OCI-LY1 (cell line): ENCODE measurements at regions not wholly inside any gene's neighbourhood (a gene's known extent, or its start where the extent isn't known, plus 50 kb on each side); places are given as distances from the start of the nearest gene placed in this dataset.

Source experiments
- H2AFZ ChIP-seq: fragments of 200-600 bp; sonication (generic), shearing (Covaris generic); 2 replicates; pipeline ENCODE4 v1.6.0; 2014; ENCODE audit warnings: antibody characterized with exemption, mild to moderate bottlenecking, low read length
- H3F3A ChIP-seq: fragments of 200-600 bp; sonication (generic), shearing (Covaris generic); 2 replicates; pipeline ENCODE4 v1.6.0; 2014; ENCODE audit warnings: mild to moderate bottlenecking, antibody characterized with exemption, low read length, moderate library complexity; ENCODE audit not compliant: insufficient read depth
- H3K27ac ChIP-seq: fragments of 200-600 bp; sonication (generic); 2 replicates; pipeline ENCODE4 v1.5.1; 2014; ENCODE audit warnings: low read length, mixed run types, mild to moderate bottlenecking, low read depth; ENCODE audit not compliant: poor library complexity, severe bottlenecking
- H3K27me3 ChIP-seq: fragments of 200-600 bp; sonication (generic); 2 replicates; pipeline ENCODE4 v1.6.0; 2014; ENCODE audit warnings: antibody characterized with exemption, mild to moderate bottlenecking, low read length, moderate library complexity; ENCODE audit not compliant: insufficient read depth
- H3K36me3 ChIP-seq: fragments of 200-600 bp; sonication (generic); 2 replicates; pipeline ENCODE4 v1.6.1; 2014; ENCODE audit warnings: mild to moderate bottlenecking, antibody characterized with exemption, low read length, moderate library complexity, mixed read lengths; ENCODE audit not compliant: insufficient read depth
- H3K4me1 ChIP-seq: fragments of 200-600 bp; sonication (generic); 2 replicates; pipeline ENCODE4 v1.5.1; 2014; ENCODE audit warnings: mild to moderate bottlenecking, low read length, moderate library complexity; ENCODE audit not compliant: insufficient read depth, severe bottlenecking
- H3K4me2 ChIP-seq: fragments of 200-600 bp; sonication (generic), shearing (Covaris generic); 2 replicates; pipeline ENCODE4 v1.6.1; 2014; ENCODE audit warnings: low read length
- H3K4me3 ChIP-seq: fragments of 200-600 bp; sonication (generic); 2 replicates; pipeline ENCODE4 v1.5.1; 2014; ENCODE audit warnings: low read length, low read depth, mild to moderate bottlenecking, mixed read lengths; ENCODE audit not compliant: poor library complexity, severe bottlenecking
- H3K79me2 ChIP-seq: fragments of 200-600 bp; shearing (Covaris generic); 2 replicates; pipeline ENCODE4 v1.6.1; 2016; ENCODE audit warnings: mixed run types, low read length, mixed read lengths; ENCODE audit not compliant: insufficient read depth
- H3K9ac ChIP-seq: fragments of 200-600 bp; sonication (generic), shearing (Covaris generic); 2 replicates; pipeline ENCODE4 v1.6.1; 2014; ENCODE audit warnings: mild to moderate bottlenecking, low read length, mixed read lengths
- H3K9me2 ChIP-seq: fragments of 200-600 bp; sonication (generic), shearing (Covaris generic); 2 replicates; pipeline ENCODE4 v1.6.1; 2014; ENCODE audit warnings: low read depth, mild to moderate bottlenecking, low read length, mixed read lengths
- H3K9me3 ChIP-seq: fragments of 200-600 bp; shearing (Covaris generic); 2 replicates; pipeline ENCODE4 v1.6.1; 2014; ENCODE audit warnings: low read length, mixed read lengths
- H4K20me1 ChIP-seq: fragments of 200-600 bp; sonication (generic), shearing (Covaris generic); 2 replicates; pipeline ENCODE4 v1.6.0; 2016; ENCODE audit warnings: mild to moderate bottlenecking, low read length; ENCODE audit not compliant: insufficient read depth
- EZH2 ChIP-seq: fragments of 200-600 bp; sonication (generic), shearing (Covaris generic); IDR thresholded peaks from 2 replicates; pipeline ENCODE4 v1.8.0; 2017; ENCODE audit warnings: borderline replicate concordance, mixed run types, mild to moderate bottlenecking, antibody characterized with exemption, low read length, moderate library complexity, mixed read lengths
- TF ChIP-seq, protein P1 (sequence below): fragments of 200-600 bp; sonication (generic), shearing (Covaris generic); IDR thresholded peaks from 2 replicates; pipeline ENCODE4 v1.5.1; 2017; ENCODE audit warnings: mild to moderate bottlenecking, antibody characterized with exemption, low read length, moderate library complexity, mixed read lengths

DNA sequence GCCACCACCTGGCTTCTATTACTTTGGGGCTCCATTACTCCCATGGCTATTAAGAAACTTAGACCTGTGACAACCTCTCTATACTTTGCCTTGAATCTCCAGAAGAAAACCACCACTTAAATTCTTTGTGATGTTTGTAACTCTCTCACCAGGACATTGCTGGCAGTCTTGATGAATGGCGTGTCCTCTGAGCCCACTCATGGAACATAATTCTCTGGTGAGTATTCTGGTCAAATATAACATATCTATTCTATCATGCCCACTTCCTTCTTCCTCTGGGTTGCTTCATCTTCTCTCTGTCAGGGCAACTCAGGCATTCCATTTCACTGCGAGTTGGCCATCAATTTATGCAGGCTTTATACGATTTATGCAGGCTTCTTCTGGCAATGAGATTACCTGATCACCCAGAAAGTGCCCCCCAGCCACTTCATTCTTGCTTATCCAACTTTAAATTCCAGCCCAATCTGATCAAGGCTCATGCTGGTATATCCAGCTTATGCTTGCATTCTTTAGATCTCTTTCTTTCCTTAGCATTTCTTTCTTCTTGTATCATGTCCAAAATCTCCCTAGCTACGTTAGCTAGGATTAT, 112.0 kb upstream of the CHRM3 start:
- no peaks in the 10 kb centered on the region for H3K9me2 ChIP-seq
- no peaks in the 10 kb centered on the region for H3K36me3 ChIP-seq
- no peak overlapping the region for H3K4me3 ChIP-seq
- H3F3A ChIP-seq = no peaks in the 10 kb centered on the region
- H3K27ac ChIP-seq = no peak overlapping the region
- no peak overlapping the region for H3K4me2 ChIP-seq
- no peak for TF ChIP-seq EZH2
- TF ChIP-seq, protein P1, sequence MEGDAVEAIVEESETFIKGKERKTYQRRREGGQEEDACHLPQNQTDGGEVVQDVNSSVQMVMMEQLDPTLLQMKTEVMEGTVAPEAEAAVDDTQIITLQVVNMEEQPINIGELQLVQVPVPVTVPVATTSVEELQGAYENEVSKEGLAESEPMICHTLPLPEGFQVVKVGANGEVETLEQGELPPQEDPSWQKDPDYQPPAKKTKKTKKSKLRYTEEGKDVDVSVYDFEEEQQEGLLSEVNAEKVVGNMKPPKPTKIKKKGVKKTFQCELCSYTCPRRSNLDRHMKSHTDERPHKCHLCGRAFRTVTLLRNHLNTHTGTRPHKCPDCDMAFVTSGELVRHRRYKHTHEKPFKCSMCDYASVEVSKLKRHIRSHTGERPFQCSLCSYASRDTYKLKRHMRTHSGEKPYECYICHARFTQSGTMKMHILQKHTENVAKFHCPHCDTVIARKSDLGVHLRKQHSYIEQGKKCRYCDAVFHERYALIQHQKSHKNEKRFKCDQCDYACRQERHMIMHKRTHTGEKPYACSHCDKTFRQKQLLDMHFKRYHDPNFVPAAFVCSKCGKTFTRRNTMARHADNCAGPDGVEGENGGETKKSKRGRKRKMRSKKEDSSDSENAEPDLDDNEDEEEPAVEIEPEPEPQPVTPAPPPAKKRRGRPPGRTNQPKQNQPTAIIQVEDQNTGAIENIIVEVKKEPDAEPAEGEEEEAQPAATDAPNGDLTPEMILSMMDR = no peak
- no peaks in the 10 kb centered on the region for H3K79me2 ChIP-seq
- no peak overlapping the region for H3K9ac ChIP-seq
- H2AFZ ChIP-seq = no peak overlapping the region
- no peaks in the 10 kb centered on the region for H4K20me1 ChIP-seq
- no peaks in the 10 kb centered on the region for H3K4me1 ChIP-seq
- H3K27me3 ChIP-seq = no peaks in the 10 kb centered on the region
- no peaks in the 10 kb centered on the region for H3K9me3 ChIP-seq

DNA sequence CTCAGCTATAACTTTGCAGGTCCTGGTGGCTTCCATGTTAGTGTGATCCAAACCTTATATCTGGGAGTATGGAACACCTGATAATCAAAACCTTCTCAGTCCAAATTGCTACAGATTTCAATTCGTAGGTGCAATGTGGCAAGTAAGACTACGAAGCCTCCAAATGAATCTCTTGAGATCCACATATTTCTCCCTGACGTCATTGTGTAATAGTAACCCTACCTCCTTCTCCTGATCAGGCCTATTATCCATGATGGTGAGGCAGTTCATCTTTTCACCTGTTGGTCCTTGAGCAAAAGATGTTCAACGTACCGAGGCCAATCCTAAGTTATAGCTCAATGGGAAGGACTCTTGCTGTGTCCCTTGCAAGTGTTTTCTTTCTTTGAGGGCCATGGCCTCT, 115.9 kb upstream of the CHRM3 start:
- no peaks in the 10 kb centered on the region for H3K9me2 ChIP-seq
- H3K4me2 ChIP-seq = no peak overlapping the region
- no peaks in the 10 kb centered on the region for H4K20me1 ChIP-seq
- TF ChIP-seq, protein P1 = no peak
- TF ChIP-seq EZH2 = no peak
- no peaks in the 10 kb centered on the region for H3K27me3 ChIP-seq
- H2AFZ ChIP-seq = no peak overlapping the region
- H3K9ac ChIP-seq = no peak overlapping the region
- H3K27ac ChIP-seq = no peak overlapping the region
- H3K79me2 ChIP-seq = no peaks in the 10 kb centered on the region
- H3K9me3 ChIP-seq = no peaks in the 10 kb centered on the region
- no peaks in the 10 kb centered on the region for H3K4me1 ChIP-seq
- H3F3A ChIP-seq = no peaks in the 10 kb centered on the region
- H3K36me3 ChIP-seq = no peaks in the 10 kb centered on the region
- no peak overlapping the region for H3K4me3 ChIP-seq

DNA sequence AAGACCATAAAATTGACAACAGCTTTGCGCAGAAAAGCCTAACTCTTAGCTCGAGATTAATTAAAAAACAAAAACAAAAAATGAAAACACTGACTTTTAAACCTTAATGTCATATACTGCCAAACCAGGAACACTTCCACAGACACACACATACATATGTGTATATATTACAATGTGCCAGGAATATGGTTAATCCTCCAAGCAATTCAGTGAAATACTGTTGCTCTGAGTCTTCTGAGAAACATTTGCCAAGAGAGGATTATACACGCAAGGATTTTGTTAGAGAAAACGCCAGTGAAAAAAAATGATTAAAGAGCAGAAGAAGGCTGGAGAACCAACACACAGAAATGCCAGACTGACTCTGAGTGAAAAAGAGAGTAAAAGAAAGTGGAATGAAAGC, 116.7 kb upstream of the CHRM3 start:
- Histone ChIP-seq H2AFZ (no peak overlapping the region), H3F3A (no peaks in the 10 kb centered on the region), H3K4me2 (no peak overlapping the region), H3K9me2 (no peaks in the 10 kb centered on the region), H3K9ac (no peak overlapping the region), H3K4me3 (no peak overlapping the region), H3K27me3 (no peaks in the 10 kb centered on the region), H4K20me1 (no peaks in the 10 kb centered on the region), H3K27ac (no peak overlapping the region), H3K4me1 (no peaks in the 10 kb centered on the region), H3K36me3 (no peaks in the 10 kb centered on the region), H3K9me3 (no peaks in the 10 kb centered on the region), H3K79me2 (no peaks in the 10 kb centered on the region)
- no peak for TF ChIP-seq EZH2
- TF ChIP-seq, protein P1 = no peak
